Ishikawa (cell line): ENCODE measurements at regions not wholly inside any gene's neighbourhood (a gene's known extent, or its start where the extent isn't known, plus 50 kb on each side); places are given as distances from the start of the nearest gene placed in this dataset.

Experiments
- CEBPB ChIP-seq: IDR thresholded peaks from 2 replicates; pipeline ENCODE4 v1.6.1; 2012
- CREB1 ChIP-seq: IDR thresholded peaks from 2 replicates; pipeline ENCODE4 v1.6.1; 2012; ENCODE audit warnings: low read depth
- EGR1 ChIP-seq: IDR thresholded peaks from 2 replicates; pipeline ENCODE4 v1.6.1; 2012
- EP300 ChIP-seq: IDR thresholded peaks from 2 replicates; pipeline ENCODE4 v1.6.1; 2012; ENCODE audit warnings: borderline replicate concordance
- MAX ChIP-seq: IDR thresholded peaks from 2 replicates; pipeline ENCODE4 v1.6.1; 2012
- NFIC ChIP-seq: IDR thresholded peaks from 2 replicates; pipeline ENCODE4 v1.6.1; 2012
- RAD21 ChIP-seq: IDR thresholded peaks from 2 replicates; pipeline ENCODE4 v1.6.1; 2012; ENCODE audit warnings: low read depth
- TAF1 ChIP-seq: IDR thresholded peaks from 2 replicates; pipeline ENCODE4 v1.6.1; 2012; ENCODE audit warnings: low read depth, mild to moderate bottlenecking
- YY1 ChIP-seq: IDR thresholded peaks from 2 replicates; pipeline ENCODE4 v1.6.1; 2012; ENCODE audit warnings: low read depth
- ZBTB7A ChIP-seq: IDR thresholded peaks from 2 replicates; pipeline ENCODE4 v1.6.1; 2012; ENCODE audit warnings: low read depth
- TF ChIP-seq, protein P1 (sequence below): IDR thresholded peaks from 2 replicates; pipeline ENCODE4 v1.6.1; 2012; ENCODE audit warnings: low read depth, mild to moderate bottlenecking

DNA sequence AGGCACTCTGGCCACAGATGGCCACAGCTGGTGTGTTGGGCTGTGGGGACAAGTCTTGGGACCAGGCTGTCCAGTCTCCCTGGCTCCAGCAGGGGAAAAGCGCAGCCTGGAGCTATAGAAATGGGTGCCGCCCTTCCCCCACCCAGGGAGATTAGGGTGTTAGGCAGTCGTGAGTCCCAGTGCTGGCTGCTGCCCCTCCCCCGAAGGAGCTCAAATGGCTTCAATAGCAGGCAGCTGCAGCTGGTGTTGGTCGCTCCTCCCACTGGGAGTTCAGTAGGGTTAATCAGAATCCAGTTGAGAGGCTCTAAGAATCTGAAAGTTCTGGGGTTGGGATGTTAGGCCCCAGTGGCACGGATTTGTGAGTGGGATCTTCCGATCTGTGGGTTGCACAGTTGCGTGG, 595.6 kb upstream of the PKN2 start:
- TF ChIP-seq CREB1, result no peak
- TF ChIP-seq CEBPB, result no peak
- TF ChIP-seq YY1, result no peak
- TF ChIP-seq RAD21, result no peak
- TF ChIP-seq, protein P1, sequence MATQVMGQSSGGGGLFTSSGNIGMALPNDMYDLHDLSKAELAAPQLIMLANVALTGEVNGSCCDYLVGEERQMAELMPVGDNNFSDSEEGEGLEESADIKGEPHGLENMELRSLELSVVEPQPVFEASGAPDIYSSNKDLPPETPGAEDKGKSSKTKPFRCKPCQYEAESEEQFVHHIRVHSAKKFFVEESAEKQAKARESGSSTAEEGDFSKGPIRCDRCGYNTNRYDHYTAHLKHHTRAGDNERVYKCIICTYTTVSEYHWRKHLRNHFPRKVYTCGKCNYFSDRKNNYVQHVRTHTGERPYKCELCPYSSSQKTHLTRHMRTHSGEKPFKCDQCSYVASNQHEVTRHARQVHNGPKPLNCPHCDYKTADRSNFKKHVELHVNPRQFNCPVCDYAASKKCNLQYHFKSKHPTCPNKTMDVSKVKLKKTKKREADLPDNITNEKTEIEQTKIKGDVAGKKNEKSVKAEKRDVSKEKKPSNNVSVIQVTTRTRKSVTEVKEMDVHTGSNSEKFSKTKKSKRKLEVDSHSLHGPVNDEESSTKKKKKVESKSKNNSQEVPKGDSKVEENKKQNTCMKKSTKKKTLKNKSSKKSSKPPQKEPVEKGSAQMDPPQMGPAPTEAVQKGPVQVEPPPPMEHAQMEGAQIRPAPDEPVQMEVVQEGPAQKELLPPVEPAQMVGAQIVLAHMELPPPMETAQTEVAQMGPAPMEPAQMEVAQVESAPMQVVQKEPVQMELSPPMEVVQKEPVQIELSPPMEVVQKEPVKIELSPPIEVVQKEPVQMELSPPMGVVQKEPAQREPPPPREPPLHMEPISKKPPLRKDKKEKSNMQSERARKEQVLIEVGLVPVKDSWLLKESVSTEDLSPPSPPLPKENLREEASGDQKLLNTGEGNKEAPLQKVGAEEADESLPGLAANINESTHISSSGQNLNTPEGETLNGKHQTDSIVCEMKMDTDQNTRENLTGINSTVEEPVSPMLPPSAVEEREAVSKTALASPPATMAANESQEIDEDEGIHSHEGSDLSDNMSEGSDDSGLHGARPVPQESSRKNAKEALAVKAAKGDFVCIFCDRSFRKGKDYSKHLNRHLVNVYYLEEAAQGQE, result no peak
- no peak for TF ChIP-seq EGR1
- no peak for TF ChIP-seq TAF1
- TF ChIP-seq ZBTB7A, result no peak
- TF ChIP-seq EP300, result no peak
- TF ChIP-seq NFIC, result no peak
- TF ChIP-seq MAX, result no peak
